Caco-2 (cell line): ENCODE measurements at regions not wholly inside any gene's neighbourhood (a gene's known extent, or its start where the extent isn't known, plus 50 kb on each side); places are given as distances from the start of the nearest gene placed in this dataset.

Source experiments
- BruUV-seq: library from RNA; stranded (reverse); fragments of 400-500 nt; replicated peaks from 2 replicates; lab custom pipeline; 2021; lab: Mats Ljungman, UMichigan
- CTCF ChIA-PET: fragments of 300-600 bp; sonication (Branson Sonifier 250); formaldehyde crosslinking; loops from one replicate; lab custom pipeline; 2022; ENCODE audit warnings: antibody characterized with exemption; lab: Charles Lee
- POLR2A ChIA-PET: fragments of 300-600 bp; sonication (Branson Sonifier 250); formaldehyde crosslinking; loops from one replicate; lab custom pipeline; 2022; ENCODE audit warnings: antibody characterized with exemption; lab: Charles Lee
- DNase-seq, 2 experiments: peaks; one replicate each; pipeline versions ENCODE4 v3.0.0 to v3.0.0-alpha.2; 2020 to 2022
- H3K27me3 ChIP-seq: replicated peaks from 2 replicates; pipeline ENCODE4 v1.6.0; 2011; ENCODE audit warnings: low read length; ENCODE audit not compliant: control insufficient read depth, insufficient read depth
- H3K36me3 ChIP-seq: 2 replicates; pipeline ENCODE4 v1.5.1; 2011; ENCODE audit warnings: low read length; ENCODE audit not compliant: control insufficient read depth, insufficient read depth
- H3K4me1 ChIP-seq: fragments of 250-450 bp; sonication (Bioruptor Pico); 2 replicates; pipeline ENCODE4 v1.5.1; 2020; ENCODE audit warnings: mild to moderate bottlenecking
- H3K4me3 ChIP-seq: 2 replicates; pipeline ENCODE4 v1.5.1; 2011; ENCODE audit warnings: low read depth, mild to moderate bottlenecking, control low read depth, low read length
- H3K9me3 ChIP-seq: fragments of 250-450 bp; sonication (Bioruptor Pico); 2 replicates; pipeline ENCODE4 v1.5.1; 2020; ENCODE audit warnings: mild to moderate bottlenecking, moderate library complexity
- H3K27ac Mint-ChIP-seq: one replicate; pipeline ENCODE4 v1.8.0; 2022; ENCODE audit warnings: mixed read lengths; ENCODE audit not compliant: unreplicated experiment
- H3K27me3 Mint-ChIP-seq: one replicate; pipeline ENCODE4 v1.8.0; 2022; ENCODE audit warnings: mixed read lengths; ENCODE audit not compliant: insufficient read depth, unreplicated experiment
- H3K36me3 Mint-ChIP-seq: one replicate; pipeline ENCODE4 v1.8.0; 2022; ENCODE audit warnings: mild to moderate bottlenecking, mixed read lengths; ENCODE audit not compliant: insufficient read depth, unreplicated experiment
- H3K4me1 Mint-ChIP-seq: one replicate; pipeline ENCODE4 v1.8.0; 2022; ENCODE audit warnings: low read depth, mixed read lengths; ENCODE audit not compliant: unreplicated experiment
- H3K4me3 Mint-ChIP-seq: one replicate; pipeline ENCODE4 v1.8.0; 2022; ENCODE audit warnings: mild to moderate bottlenecking, moderate library complexity, mixed read lengths; ENCODE audit not compliant: unreplicated experiment
- H3K9me3 Mint-ChIP-seq: one replicate; pipeline ENCODE4 v1.8.0; 2022; ENCODE audit warnings: mixed read lengths; ENCODE audit not compliant: unreplicated experiment
- CTCF ChIP-seq, 2 experiments: fragments of 200-600 bp in 1 of 2; IDR thresholded peaks; 1 replicate in 1 of 2; 2 replicates in 1 of 2; pipeline versions ENCODE4 v1.5.1 to v1.8.0; 2011 to 2022; ENCODE audit warnings: antibody characterized with exemption in 1 of 2, control low read depth in 1 of 2, inconsistent platforms in 1 of 2, low read depth in 1 of 2, low read length in 1 of 2, mild to moderate bottlenecking in 1 of 2, moderate library complexity in 1 of 2; ENCODE audit not compliant: insufficient read depth in 1 of 2, severe bottlenecking in 1 of 2, unreplicated experiment in 1 of 2
- intact Hi-C: fragments of 100-400 bp; cut with micrococcal nuclease; formaldehyde crosslinking; loops from one replicate; pipeline ENCODE4 v1.10.0; 2022; ENCODE audit not compliant: unreplicated experiment

GRCh38 chr16:76777721-76778465 is 413.1 kb upstream of the MON1B start:
- no TSS peak for BruUV-seq
- no peaks in the 10 kb centered on the region for H3K9me3 ChIP-seq
- H3K36me3 Mint-ChIP-seq = no peaks in the 10 kb centered on the region
- no peaks in the 10 kb centered on the region for H3K9me3 Mint-ChIP-seq
- H3K27me3 Mint-ChIP-seq = peaks cover 10% of the 10 kb centered on the region
- H3K27me3 ChIP-seq = no peaks in the 10 kb centered on the region
- ChIA-PET POLR2A (no interaction called here), CTCF (no interaction called here)
- no peak overlapping the region for H3K27ac Mint-ChIP-seq
- H3K4me3 Mint-ChIP-seq = no peak overlapping the region
- H3K4me3 ChIP-seq = no peak overlapping the region
- intact Hi-C loops = no loop called here
- H3K4me1 ChIP-seq = no peaks in the 10 kb centered on the region
- no peak for DNase-seq
- TF ChIP-seq CTCF (IDR thresholded peaks at IDR 0.05; ENCODE audit: insufficient read depth in 1 of 2, low read depth in 1 of 2, low read length in 1 of 2, severe bottlenecking in 1 of 2, unreplicated experiment in 1 of 2) = no peak
- no peaks in the 10 kb centered on the region for H3K36me3 ChIP-seq
- H3K4me1 Mint-ChIP-seq = no peaks in the 10 kb centered on the region

DNA sequence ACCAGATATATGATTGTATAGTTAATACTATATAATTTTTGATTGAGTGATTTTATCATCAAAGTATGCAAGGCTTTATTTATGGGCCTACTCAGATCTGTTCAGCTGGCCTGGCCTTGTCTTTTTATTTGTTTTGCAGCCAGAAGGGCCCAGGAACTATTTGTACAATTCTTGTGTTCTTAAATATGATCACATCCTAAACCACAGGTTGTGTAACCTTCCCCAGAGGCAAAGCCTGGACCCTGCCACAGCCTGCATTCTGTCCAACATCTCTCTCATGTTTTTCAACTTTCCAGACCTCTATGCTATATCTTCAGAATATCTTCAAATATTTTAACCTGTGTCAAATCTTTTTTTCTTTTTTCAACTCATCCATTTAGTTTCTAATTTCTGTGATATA is 410.4 kb upstream of the MON1B start:
- intact Hi-C loops = no loop called here
- POLR2A ChIA-PET = no interaction called here
- CTCF ChIA-PET = no interaction called here

GRCh38 chr16:76784530-76784929 is 406.5 kb upstream of the MON1B start:
- Histone ChIP-seq H3K27me3 (no peaks in the 10 kb centered on the region), H3K4me1 (no peaks in the 10 kb centered on the region), H3K9me3 (no peaks in the 10 kb centered on the region), H3K36me3 (no peaks in the 10 kb centered on the region), H3K4me3 (no peak overlapping the region)
- ChIA-PET CTCF (no interaction called here), POLR2A (no interaction called here)
- intact Hi-C loops = no loop called here
- Mint-ChIP-seq H3K9me3 (no peaks in the 10 kb centered on the region), H3K4me3 (no peak overlapping the region), H3K27me3 (peaks cover 6% of the 10 kb centered on the region), H3K4me1 (no peaks in the 10 kb centered on the region), H3K36me3 (no peaks in the 10 kb centered on the region), H3K27ac (no peak overlapping the region)
- DNase-seq = no peak
- TF ChIP-seq CTCF (IDR thresholded peaks at IDR 0.05; ENCODE audit: insufficient read depth in 1 of 2, low read depth in 1 of 2, low read length in 1 of 2, severe bottlenecking in 1 of 2, unreplicated experiment in 1 of 2) = no peak
- BruUV-seq = no TSS peak

More for the DNA sequence above, 410.4 kb upstream of the MON1B start:
- no peaks in the 10 kb centered on the region for H3K4me1 ChIP-seq
- Mint-ChIP-seq H3K9me3 (no peaks in the 10 kb centered on the region), H3K36me3 (no peaks in the 10 kb centered on the region), H3K27me3 (peaks cover 9% of the 10 kb centered on the region), H3K4me3 (no peak overlapping the region), H3K27ac (no peak overlapping the region), H3K4me1 (no peaks in the 10 kb centered on the region)
- H3K4me3 ChIP-seq = no peak overlapping the region
- H3K36me3 ChIP-seq = no peaks in the 10 kb centered on the region
- H3K27me3 ChIP-seq = no peaks in the 10 kb centered on the region
- DNase-seq = no peak
- no peak for TF ChIP-seq CTCF (IDR thresholded peaks at IDR 0.05; ENCODE audit: insufficient read depth in 1 of 2, low read depth in 1 of 2, low read length in 1 of 2, severe bottlenecking in 1 of 2, unreplicated experiment in 1 of 2)
- no TSS peak for BruUV-seq
- no peaks in the 10 kb centered on the region for H3K9me3 ChIP-seq
